Effector memory CD4-positive, alpha-beta T cell (primary cell): ENCODE measurements at regions not wholly inside any gene's neighbourhood (a gene's known extent, or its start where the extent isn't known, plus 50 kb on each side); places are given as distances from the start of the nearest gene placed in this dataset.

Experiments used
- DNase-seq, 3 donors: peaks; one replicate each; pipeline ENCODE4 v3.0.0-alpha.2; 2020
- H3K27ac ChIP-seq: 2 replicates; pipeline ENCODE4 v1.7.0; 2013; ENCODE audit warnings: mild to moderate bottlenecking, low read length, moderate library complexity; ENCODE audit not compliant: insufficient read depth, poor library complexity, severe bottlenecking
- H3K27me3 ChIP-seq: replicated peaks from 2 replicates; pipeline ENCODE4 v1.7.0; 2013; ENCODE audit warnings: mild to moderate bottlenecking, low read length; ENCODE audit not compliant: insufficient read depth, control insufficient read depth, poor library complexity, severe bottlenecking
- H3K36me3 ChIP-seq: 2 replicates; pipeline ENCODE4 v1.7.0; 2013; ENCODE audit warnings: mild to moderate bottlenecking, low read length, moderate library complexity; ENCODE audit not compliant: control insufficient read depth, insufficient read depth
- H3K4me1 ChIP-seq: 2 replicates; pipeline ENCODE4 v1.7.0; 2013; ENCODE audit warnings: low read length, mild to moderate bottlenecking; ENCODE audit not compliant: control insufficient read depth, insufficient read depth, poor library complexity, severe bottlenecking
- H3K4me3 ChIP-seq: 2 replicates; pipeline ENCODE4 v1.7.0; 2013; ENCODE audit warnings: low read length, low read depth, mild to moderate bottlenecking; ENCODE audit not compliant: insufficient read depth, poor library complexity, severe bottlenecking
- H3K9me3 ChIP-seq: 2 replicates; pipeline ENCODE4 v1.7.0; 2013; ENCODE audit warnings: mild to moderate bottlenecking, low read length, moderate library complexity; ENCODE audit not compliant: control insufficient read depth

- Histone ChIP-seq H3K4me3 (no peak overlapping the region), H3K9me3 (no peaks in the 10 kb centered on the region), H3K36me3 (no peaks in the 10 kb centered on the region), H3K4me1 (no peaks in the 10 kb centered on the region), H3K27ac (no peak overlapping the region), H3K27me3 (no peaks in the 10 kb centered on the region)
- DNase-seq, result no peak
Observed at GRCh38 chr17:72507370-72507769, 386.6 kb downstream of the SOX9 start.

GRCh38 chr17:72510351-72511016 is 389.7 kb downstream of the SOX9 start:
- no peaks in the 10 kb centered on the region for H3K27me3 ChIP-seq
- DNase-seq, result no peak
- no peaks in the 10 kb centered on the region for H3K9me3 ChIP-seq
- H3K36me3 ChIP-seq, result no peaks in the 10 kb centered on the region
- no peak overlapping the region for H3K4me3 ChIP-seq
- H3K4me1 ChIP-seq, result no peaks in the 10 kb centered on the region
- no peak overlapping the region for H3K27ac ChIP-seq

- no peaks in the 10 kb centered on the region for H3K27me3 ChIP-seq
- no peaks in the 10 kb centered on the region for H3K9me3 ChIP-seq
- DNase-seq, result no peak
- no peak overlapping the region for H3K4me3 ChIP-seq
- H3K4me1 ChIP-seq, result no peaks in the 10 kb centered on the region
- no peaks in the 10 kb centered on the region for H3K36me3 ChIP-seq
- H3K27ac ChIP-seq, result no peak overlapping the region
Observed at GRCh38 chr17:72511242-72511641, 390.4 kb downstream of the SOX9 start.

DNA sequence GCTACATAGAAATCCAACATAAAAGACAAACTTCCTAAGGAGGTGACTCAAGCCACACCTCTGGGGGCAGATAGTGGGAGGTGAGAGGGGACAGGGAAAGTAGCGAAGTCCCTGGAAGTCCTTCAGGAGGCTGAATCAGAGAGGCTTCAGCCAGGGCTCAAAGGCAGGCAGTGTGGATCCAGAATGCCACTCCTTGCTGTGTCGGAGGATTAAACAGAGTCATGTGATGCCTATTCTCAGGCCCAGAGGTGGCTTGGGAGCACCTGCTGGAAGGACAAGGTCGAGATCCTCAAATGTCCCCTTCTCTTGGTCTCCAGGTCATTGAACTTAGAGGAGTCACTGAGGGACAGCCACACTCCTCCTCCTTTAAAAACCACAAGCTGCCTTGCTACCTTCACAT is 391.1 kb downstream of the SOX9 start:
- Histone ChIP-seq H3K4me3 (no peak overlapping the region), H3K27me3 (no peaks in the 10 kb centered on the region), H3K27ac (no peak overlapping the region), H3K36me3 (no peaks in the 10 kb centered on the region), H3K9me3 (no peaks in the 10 kb centered on the region), H3K4me1 (no peaks in the 10 kb centered on the region)
- no peak for DNase-seq

DNA sequence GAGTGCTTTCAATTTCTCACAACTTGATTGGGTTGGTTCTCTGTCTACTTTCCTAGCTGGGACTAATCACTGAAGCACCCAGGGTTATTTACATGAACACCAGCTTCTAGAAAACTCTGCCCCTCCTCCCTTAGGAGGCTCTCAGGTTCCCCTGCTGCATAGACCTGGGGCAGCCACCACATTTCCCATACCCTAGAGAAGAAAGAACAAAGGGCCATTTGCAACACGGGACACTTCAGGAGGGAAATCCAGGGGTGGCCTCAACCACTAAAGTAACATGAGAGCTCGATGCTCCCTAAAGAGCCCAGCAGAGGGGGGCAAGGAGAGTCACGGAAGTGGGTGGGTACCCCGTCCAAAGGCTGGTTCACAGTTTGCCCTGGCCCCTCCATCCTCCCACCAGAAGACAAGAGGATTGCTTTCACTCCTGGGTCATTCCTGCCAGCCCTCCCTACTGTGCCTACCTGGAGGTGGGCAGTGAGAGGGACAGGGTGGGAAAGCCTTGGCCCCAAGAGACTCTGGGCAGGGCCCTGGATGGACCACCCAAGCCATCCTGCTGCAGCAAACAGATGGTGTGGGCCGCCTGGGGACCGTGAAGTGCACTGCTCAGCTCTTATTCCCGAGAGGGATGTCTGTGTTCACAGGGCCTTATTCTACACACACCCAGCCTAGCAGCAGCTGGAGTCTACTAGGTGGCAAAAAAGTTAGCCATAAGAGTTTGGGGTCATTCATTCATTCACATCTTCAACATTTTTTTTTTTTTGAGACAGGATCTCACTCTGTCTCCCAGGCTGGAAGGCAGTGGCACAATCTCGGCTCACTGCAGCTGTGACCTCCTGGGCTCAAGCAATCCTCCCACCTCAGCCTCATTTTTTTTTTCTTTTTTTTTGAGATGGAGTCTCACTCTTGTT is 392.1 kb downstream of the SOX9 start:
- Histone ChIP-seq H3K9me3 (no peaks in the 10 kb centered on the region), H3K36me3 (no peaks in the 10 kb centered on the region), H3K27me3 (no peaks in the 10 kb centered on the region), H3K27ac (no peak overlapping the region), H3K4me3 (no peak overlapping the region), H3K4me1 (no peaks in the 10 kb centered on the region)
- DNase-seq, result no peak

DNA sequence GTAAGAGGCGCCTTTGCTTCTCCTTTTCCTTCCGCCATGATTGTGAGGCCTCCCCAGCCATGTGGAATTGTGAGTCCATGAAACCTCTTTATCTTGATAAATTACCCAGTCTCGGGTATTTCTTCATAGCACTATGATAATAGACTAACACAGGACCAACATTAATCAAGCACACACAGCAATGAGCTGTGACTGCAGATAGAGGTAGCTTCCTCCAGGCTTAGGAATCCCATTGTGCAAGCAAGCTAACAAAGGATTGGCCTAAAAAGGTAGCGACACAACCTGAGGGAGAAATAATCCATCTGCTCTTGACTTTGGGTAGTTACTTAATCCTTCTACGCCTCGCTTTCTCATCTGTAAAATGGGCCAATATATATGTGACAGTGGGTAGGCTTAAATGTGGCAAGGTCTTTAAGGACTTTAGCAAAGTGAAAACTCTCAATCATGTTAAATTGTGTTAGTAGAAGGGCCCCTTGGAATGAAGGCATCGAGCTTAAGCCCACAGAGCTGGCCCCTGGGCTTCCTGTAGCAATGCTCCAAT is 393.6 kb downstream of the SOX9 start:
- H3K4me3 ChIP-seq, result no peak overlapping the region
- H3K4me1 ChIP-seq, result no peaks in the 10 kb centered on the region
- H3K9me3 ChIP-seq, result no peaks in the 10 kb centered on the region
- no peak overlapping the region for H3K27ac ChIP-seq
- no peaks in the 10 kb centered on the region for H3K36me3 ChIP-seq
- no peak for DNase-seq
- H3K27me3 ChIP-seq, result no peaks in the 10 kb centered on the region

DNA sequence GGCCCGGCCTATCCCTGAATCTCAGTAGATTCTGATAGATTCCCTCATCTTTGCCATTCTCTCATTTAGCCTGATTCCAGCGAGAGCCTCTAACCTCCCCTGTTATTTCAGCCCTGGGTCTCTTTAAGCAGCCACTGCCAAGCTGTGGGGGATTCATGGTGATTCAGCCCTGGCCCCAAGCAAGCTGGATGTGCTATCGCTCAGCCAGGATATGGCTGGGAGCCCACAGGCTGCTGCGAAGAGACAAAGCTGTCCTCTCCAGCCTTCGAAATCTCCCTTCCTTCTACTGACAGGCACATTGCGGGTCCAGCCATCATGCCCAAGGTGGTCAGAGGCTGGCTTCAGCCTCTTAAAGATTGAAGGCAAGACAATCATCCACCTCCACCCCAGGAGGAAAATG is 394.1 kb downstream of the SOX9 start:
- H3K4me3 ChIP-seq, result no peak overlapping the region
- no peaks in the 10 kb centered on the region for H3K9me3 ChIP-seq
- no peak for DNase-seq
- no peaks in the 10 kb centered on the region for H3K4me1 ChIP-seq
- no peaks in the 10 kb centered on the region for H3K27me3 ChIP-seq
- H3K27ac ChIP-seq, result no peak overlapping the region
- H3K36me3 ChIP-seq, result no peaks in the 10 kb centered on the region

DNA sequence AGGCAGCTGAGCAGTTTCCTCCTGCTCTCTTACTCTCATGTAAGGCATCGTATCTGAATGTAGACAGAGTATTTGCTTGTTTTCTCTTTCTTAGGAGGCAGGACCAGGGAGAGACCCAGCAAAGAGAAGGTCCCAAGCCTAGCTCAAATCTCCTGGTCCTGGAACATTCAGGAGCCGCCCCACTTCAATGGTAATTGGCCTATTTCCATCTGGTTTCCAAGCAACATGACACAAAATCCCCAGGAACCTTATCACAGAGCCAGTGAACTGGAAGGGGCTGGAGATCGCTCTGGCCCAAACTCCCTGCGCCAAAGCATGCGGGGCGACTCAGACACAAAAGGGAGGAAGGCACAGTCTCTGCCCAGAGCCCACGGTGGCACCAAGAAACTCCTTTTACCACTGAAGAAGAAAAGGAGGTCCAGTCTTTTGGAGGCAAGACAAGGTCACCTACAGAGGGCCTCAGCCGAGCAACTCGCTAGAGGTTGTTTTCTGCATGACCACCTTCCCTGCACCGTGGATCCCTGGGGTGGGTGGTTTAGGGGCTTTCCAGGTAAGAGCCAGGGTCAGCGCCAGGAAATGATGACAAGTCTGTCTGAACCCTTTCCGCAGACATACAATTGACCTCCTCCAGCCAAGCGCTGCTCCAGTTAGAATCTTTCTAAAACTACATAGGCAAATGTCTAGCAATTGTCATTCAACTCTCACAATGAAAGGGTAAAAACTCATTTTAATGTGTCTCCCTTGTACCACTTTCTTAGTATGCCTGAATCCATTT is 394.7 kb downstream of the SOX9 start:
- Histone ChIP-seq H3K4me1 (no peaks in the 10 kb centered on the region), H3K36me3 (no peaks in the 10 kb centered on the region), H3K9me3 (no peaks in the 10 kb centered on the region), H3K27ac (no peak overlapping the region), H3K27me3 (no peaks in the 10 kb centered on the region), H3K4me3 (no peak overlapping the region)
- DNase-seq, result no peak

- Histone ChIP-seq H3K27ac (no peak overlapping the region), H3K36me3 (no peaks in the 10 kb centered on the region), H3K4me1 (no peaks in the 10 kb centered on the region), H3K9me3 (no peaks in the 10 kb centered on the region), H3K27me3 (no peaks in the 10 kb centered on the region), H3K4me3 (no peak overlapping the region)
- DNase-seq, result no peak
Observed at GRCh38 chr17:72516772-72517399, 396.1 kb downstream of the SOX9 start.
